ENCODE measurements at regions not wholly inside any gene's neighbourhood (a gene's known extent, or its start where the extent isn't known, plus 50 kb on each side); places are given as distances from the start of the nearest gene placed in this dataset.

DNA sequence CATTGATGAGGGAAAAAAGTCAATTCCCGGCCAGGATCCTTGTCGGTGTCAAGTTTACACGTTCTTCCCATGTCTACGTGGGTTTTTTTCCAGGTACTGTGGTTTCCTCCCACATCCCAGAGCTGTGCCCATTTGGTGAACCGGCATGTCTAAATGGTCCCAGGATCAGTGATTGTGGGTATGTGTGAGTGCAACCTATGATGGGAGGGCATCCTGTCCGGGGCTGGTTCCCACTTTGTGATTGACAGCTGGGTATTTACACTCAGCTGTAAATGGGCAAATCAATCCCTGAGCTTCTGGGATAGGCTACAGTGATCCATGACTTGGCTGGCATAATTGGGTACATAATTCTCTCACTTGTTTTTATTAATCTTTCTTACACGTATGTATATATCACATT lies 91.2 kb upstream of the IRX6 start:
- no peak for TF ChIP-seq POLR2A (IDR thresholded peaks at IDR 0.05; ENCODE audit: low read length)
- no peak for TF ChIP-seq GATA1 (IDR thresholded peaks at IDR 0.05; ENCODE audit: low read depth, low read length)

Measured in erythroblast (primary cell).